Liver (tissue), 3 donors: ENCODE measurements at regions not wholly inside any gene's neighbourhood (a gene's known extent, or its start where the extent isn't known, plus 50 kb on each side); places are given as distances from the start of the nearest gene placed in this dataset.

Source experiments
- ATF3 ChIP-seq: IDR thresholded peaks from 2 replicates; pipeline ENCODE4 v1.6.1; 2016; ENCODE audit warnings: antibody characterized with exemption
- FOXA2 ChIP-seq: IDR thresholded peaks from 2 replicates; pipeline ENCODE4 v1.6.1; 2016; ENCODE audit warnings: antibody characterized with exemption
- GABPA ChIP-seq, 2 donors: IDR thresholded peaks in 1 of 2; conservative IDR thresholded peaks in 1 of 2; 2 replicates each; pipeline ENCODE4 v1.6.1; 2016; ENCODE audit warnings: antibody characterized with exemption in 2 of 2, mild to moderate bottlenecking in 1 of 2, moderate library complexity in 1 of 2
- HNF4A ChIP-seq, 2 donors: conservative IDR thresholded peaks; 2 replicates each; pipeline ENCODE4 v1.6.1; 2016; ENCODE audit warnings: antibody characterized with exemption in 2 of 2, mild to moderate bottlenecking in 2 of 2
- HNF4G ChIP-seq: IDR thresholded peaks from 2 replicates; pipeline ENCODE4 v1.6.1; 2016; ENCODE audit warnings: antibody characterized with exemption
- REST ChIP-seq: IDR thresholded peaks from 2 replicates; pipeline ENCODE4 v1.6.1; 2016; ENCODE audit warnings: antibody characterized with exemption, mild to moderate bottlenecking
- TAF1 ChIP-seq: conservative IDR thresholded peaks from 2 replicates; pipeline ENCODE4 v1.6.1; 2016; ENCODE audit warnings: antibody characterized with exemption, mild to moderate bottlenecking
- TF ChIP-seq, protein P1 (sequence below): fragments of 150-350 bp; IDR thresholded peaks from 2 replicates; pipeline ENCODE4 v1.5.1; 2017; ENCODE audit warnings: improper control_type of control experiment, low read depth, low read length; ENCODE audit not compliant: missing input control
- donor health status: healthy.
- donor health status: healthy.

GRCh38 chr3:117443014-117443413, 733.4 kb downstream of the TUSC7 start:
- TF ChIP-seq, protein P1, sequence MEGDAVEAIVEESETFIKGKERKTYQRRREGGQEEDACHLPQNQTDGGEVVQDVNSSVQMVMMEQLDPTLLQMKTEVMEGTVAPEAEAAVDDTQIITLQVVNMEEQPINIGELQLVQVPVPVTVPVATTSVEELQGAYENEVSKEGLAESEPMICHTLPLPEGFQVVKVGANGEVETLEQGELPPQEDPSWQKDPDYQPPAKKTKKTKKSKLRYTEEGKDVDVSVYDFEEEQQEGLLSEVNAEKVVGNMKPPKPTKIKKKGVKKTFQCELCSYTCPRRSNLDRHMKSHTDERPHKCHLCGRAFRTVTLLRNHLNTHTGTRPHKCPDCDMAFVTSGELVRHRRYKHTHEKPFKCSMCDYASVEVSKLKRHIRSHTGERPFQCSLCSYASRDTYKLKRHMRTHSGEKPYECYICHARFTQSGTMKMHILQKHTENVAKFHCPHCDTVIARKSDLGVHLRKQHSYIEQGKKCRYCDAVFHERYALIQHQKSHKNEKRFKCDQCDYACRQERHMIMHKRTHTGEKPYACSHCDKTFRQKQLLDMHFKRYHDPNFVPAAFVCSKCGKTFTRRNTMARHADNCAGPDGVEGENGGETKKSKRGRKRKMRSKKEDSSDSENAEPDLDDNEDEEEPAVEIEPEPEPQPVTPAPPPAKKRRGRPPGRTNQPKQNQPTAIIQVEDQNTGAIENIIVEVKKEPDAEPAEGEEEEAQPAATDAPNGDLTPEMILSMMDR = no peak
- TF ChIP-seq ATF3 = no peak
- no peak for TF ChIP-seq REST
- no peak for TF ChIP-seq HNF4G
- TF ChIP-seq TAF1 = no peak
- no peak for TF ChIP-seq GABPA (IDR thresholded peaks at IDR 0.05 in 1 of 2, conservative IDR thresholded peaks at IDR 0.05 in 1 of 2)
- no peak for TF ChIP-seq HNF4A (conservative IDR thresholded peaks at IDR 0.05)
- TF ChIP-seq FOXA2 = no peak
